H1 (cell line): ENCODE measurements at regions not wholly inside any gene's neighbourhood (a gene's known extent, or its start where the extent isn't known, plus 50 kb on each side); places are given as distances from the start of the nearest gene placed in this dataset.

Experiments
- CTCF ChIA-PET: fragments of 300-600 bp; sonication (Branson Sonifier 250); formaldehyde crosslinking; loops from one replicate; lab custom pipeline; 2021; ENCODE audit not compliant: partially characterized antibody; lab: Charles Lee
- POLR2A ChIA-PET: fragments of 300-600 bp; sonication (Branson Sonifier 250); formaldehyde crosslinking; loops from one replicate; lab custom pipeline; 2021; ENCODE audit warnings: inconsistent platforms; ENCODE audit not compliant: partially characterized antibody; lab: Charles Lee
- DNase-seq, 2 experiments: peaks; one replicate each; pipeline versions ENCODE4 v3.0.0 to v3.0.0-alpha.2; 2010 to 2022; ENCODE audit warnings: low spot score in 2 of 2, low read depth in 1 of 2, mixed read lengths in 1 of 2
- FAIRE-seq: peaks from 2 replicates; lab custom pipeline; 2011; peaks lifted over from hg19 to GRCh38; lab: Jason Lieb, UNC
- H2AFZ ChIP-seq: 2 replicates; pipeline ENCODE4 v1.8.1; 2012; ENCODE audit warnings: low read length, inconsistent platforms
- H2AK5ac ChIP-seq: 2 replicates; pipeline ENCODE4 v1.6.1; 2013; ENCODE audit warnings: low read depth, low read length
- H2BK120ac ChIP-seq: replicated peaks from 2 replicates; pipeline ENCODE3; 2013; ENCODE audit warnings: low read depth, low read length, inconsistent platforms
- H2BK12ac ChIP-seq: 2 replicates; pipeline ENCODE4 v1.6.1; 2013; ENCODE audit warnings: low read depth, low read length
- H2BK15ac ChIP-seq: 2 replicates; pipeline ENCODE4 v1.6.1; 2013; ENCODE audit warnings: low read length
- H2BK20ac ChIP-seq: 2 replicates; pipeline ENCODE4 v1.6.1; 2013; ENCODE audit warnings: low read length
- H2BK5ac ChIP-seq: 2 replicates; pipeline ENCODE4 v1.6.1; 2013; ENCODE audit warnings: low read depth, low read length
- H3K14ac ChIP-seq: 2 replicates; pipeline ENCODE4 v1.6.1; 2013; ENCODE audit warnings: inconsistent platforms; ENCODE audit not compliant: insufficient read length
- H3K18ac ChIP-seq: 2 replicates; pipeline ENCODE4 v1.6.1; 2013; ENCODE audit warnings: low read length; ENCODE audit errors: extremely low read depth
- H3K23ac ChIP-seq: 2 replicates; pipeline ENCODE4 v1.6.1; 2013; ENCODE audit warnings: inconsistent platforms; ENCODE audit not compliant: insufficient read length
- H3K23me2 ChIP-seq: 2 replicates; pipeline ENCODE4 v1.6.1; 2013; ENCODE audit warnings: low read depth, low read length
- H3K27ac ChIP-seq: 2 replicates; pipeline ENCODE4 v1.6.1; 2011; ENCODE audit warnings: low read depth, low read length, inconsistent platforms
- H3K27me3 ChIP-seq, 4 experiments: replicated peaks in 1 of 4; 1 replicate in 1 of 4; 2 replicates in 3 of 4; pipeline versions ENCODE4 v1.6.1 to v1.8.1; 2011 to 2013; ENCODE audit warnings: low read length in 3 of 4, mild to moderate bottlenecking in 3 of 4, inconsistent platforms in 2 of 4, mixed read lengths in 2 of 4, moderate library complexity in 1 of 4; ENCODE audit not compliant: control insufficient read depth in 3 of 4, insufficient read depth in 3 of 4; ENCODE audit errors: extremely low read depth in 1 of 4
- H3K36me3 ChIP-seq, 4 experiments: 2 replicates each; pipeline versions ENCODE4 v1.6.1 to v1.8.1; 2011 to 2013; ENCODE audit warnings: mild to moderate bottlenecking in 4 of 4, low read length in 3 of 4, moderate library complexity in 2 of 4, control low read depth in 1 of 4, inconsistent platforms in 1 of 4; ENCODE audit not compliant: insufficient read depth in 4 of 4, control insufficient read depth in 2 of 4
- H3K4ac ChIP-seq: replicated peaks from 2 replicates; pipeline ENCODE3; 2013; ENCODE audit warnings: low read length, low read depth, mixed read lengths, inconsistent platforms; ENCODE audit not compliant: insufficient read length
- H3K4me1 ChIP-seq, 4 experiments: replicated peaks in 1 of 4; 1 replicate in 1 of 4; 2 replicates in 3 of 4; pipeline versions ENCODE4 v1.6.1 to v1.8.1; 2011 to 2013; ENCODE audit warnings: low read length in 3 of 4, inconsistent platforms in 2 of 4, mixed read lengths in 1 of 4; ENCODE audit not compliant: insufficient read depth in 4 of 4, control insufficient read depth in 3 of 4
- H3K4me2 ChIP-seq, 2 experiments: 2 replicates each; pipeline versions ENCODE4 v1.6.1 to v1.8.1; 2011 to 2013; ENCODE audit warnings: low read depth in 2 of 2, low read length in 2 of 2, control low read depth in 1 of 2, inconsistent platforms in 1 of 2, mild to moderate bottlenecking in 1 of 2; ENCODE audit not compliant: insufficient read depth in 1 of 2
- H3K4me3 ChIP-seq, 4 experiments: fragments of 200-600, 300-600 bp in 1 of 4; sonication (generic), shearing (Covaris generic), sonication (Bioruptor Twin) in 1 of 4; 2 replicates each; pipeline versions ENCODE4 v1.5.1 to v1.8.1; 2011 to 2016; ENCODE audit warnings: low read length in 4 of 4, low read depth in 3 of 4, control low read depth in 2 of 4, inconsistent platforms in 2 of 4, mild to moderate bottlenecking in 2 of 4, mixed read lengths in 1 of 4, moderate library complexity in 1 of 4; ENCODE audit not compliant: insufficient read depth in 2 of 4; ENCODE audit errors: extremely low read depth in 1 of 4
- H3K56ac ChIP-seq: replicated peaks from 2 replicates; pipeline ENCODE3; 2013; ENCODE audit warnings: low read depth, mild to moderate bottlenecking, mixed read lengths, low read length, inconsistent platforms; ENCODE audit not compliant: insufficient read length
- H3K79me1 ChIP-seq: 2 replicates; pipeline ENCODE4 v1.6.1; 2013; ENCODE audit warnings: low read depth, low read length, control low read depth
- H3K79me2 ChIP-seq, 2 experiments: 2 replicates each; pipeline versions ENCODE4 v1.6.1 to v1.8.1; 2012 to 2013; ENCODE audit warnings: low read length in 2 of 2, mild to moderate bottlenecking in 2 of 2, inconsistent platforms in 1 of 2; ENCODE audit not compliant: insufficient read depth in 2 of 2, control insufficient read depth in 1 of 2
- H3K9ac ChIP-seq, 4 experiments: replicated peaks in 1 of 4; 1 replicate in 1 of 4; 2 replicates in 3 of 4; pipeline versions ENCODE4 v1.6.1 to v1.8.1; 2011 to 2013; ENCODE audit warnings: low read depth in 3 of 4, low read length in 3 of 4, control low read depth in 2 of 4, mild to moderate bottlenecking in 2 of 4, moderate library complexity in 2 of 4, inconsistent platforms in 1 of 4; ENCODE audit errors: extremely low read depth in 1 of 4
- H3K9me3 ChIP-seq, 2 experiments: 2 replicates each; pipeline versions ENCODE4 v1.6.1 to v1.8.1; 2012 to 2013; ENCODE audit warnings: mild to moderate bottlenecking in 2 of 2, moderate library complexity in 2 of 2, control low read depth in 1 of 2, inconsistent platforms in 1 of 2, low read depth in 1 of 2, low read length in 1 of 2, mixed read lengths in 1 of 2; ENCODE audit not compliant: insufficient read depth in 2 of 2
- H4K20me1 ChIP-seq, 2 experiments: replicated peaks in 1 of 2; 2 replicates each; pipeline versions ENCODE3 to v1.8.1; 2011 to 2013; ENCODE audit warnings: inconsistent platforms in 2 of 2, low read length in 2 of 2, mild to moderate bottlenecking in 1 of 2; ENCODE audit not compliant: insufficient read depth in 2 of 2, control insufficient read depth in 1 of 2
- H4K5ac ChIP-seq: 2 replicates; pipeline ENCODE4 v1.6.1; 2013; ENCODE audit warnings: low read length, low read depth, mixed read lengths, inconsistent platforms; ENCODE audit not compliant: insufficient read length
- H4K8ac ChIP-seq: 2 replicates; pipeline ENCODE4 v1.8.0; 2013; ENCODE audit warnings: mild to moderate bottlenecking, moderate library complexity, low read length, inconsistent platforms; ENCODE audit not compliant: insufficient read depth; ENCODE audit errors: extremely low read depth
- H4K91ac ChIP-seq: replicated peaks from 2 replicates; pipeline ENCODE3; 2013; ENCODE audit warnings: low read length, mixed read lengths, inconsistent platforms; ENCODE audit not compliant: insufficient read length
- ATF2 ChIP-seq: IDR thresholded peaks from 2 replicates; pipeline ENCODE4 v1.6.1; 2012; ENCODE audit warnings: low read length, inconsistent platforms
- BACH1 ChIP-seq: IDR thresholded peaks from 2 replicates; pipeline ENCODE4 v1.6.1; 2012; ENCODE audit warnings: low read length, improper control_type of control experiment
- BRCA1 ChIP-seq: IDR thresholded peaks from 2 replicates; pipeline ENCODE4 v1.6.1; 2012; ENCODE audit warnings: low read depth, low read length, improper control_type of control experiment
- E2F6 ChIP-seq: IDR thresholded peaks from 2 replicates; pipeline ENCODE4 v1.6.1; 2012; ENCODE audit warnings: inconsistent platforms
- FOSL1 ChIP-seq: IDR thresholded peaks from 2 replicates; pipeline ENCODE4 v1.6.1; 2011; ENCODE audit warnings: mild to moderate bottlenecking, low read depth, low read length, moderate library complexity; ENCODE audit not compliant: insufficient read depth
- HDAC6 ChIP-seq: IDR thresholded peaks from one replicate; pipeline ENCODE4 v1.7.1; 2012; ENCODE audit warnings: low read depth, mild to moderate bottlenecking, inconsistent platforms, low read length, moderate library complexity
- KDM1A ChIP-seq: fragments of 200-600, 300-600 bp; sonication (generic); IDR thresholded peaks from 2 replicates; pipeline ENCODE4 v1.7.1; 2016; ENCODE audit warnings: mild to moderate bottlenecking, low read length, borderline replicate concordance
- RAD21 ChIP-seq, 2 experiments: IDR thresholded peaks in 1 of 2; conservative IDR thresholded peaks in 1 of 2; 2 replicates each; pipeline ENCODE4 v1.6.1; 2011; ENCODE audit warnings: low read depth in 2 of 2, low read length in 2 of 2, improper control_type of control experiment in 1 of 2, inconsistent platforms in 1 of 2, mild to moderate bottlenecking in 1 of 2, moderate library complexity in 1 of 2
- RBBP5 ChIP-seq: IDR thresholded peaks from 2 replicates; pipeline ENCODE4 v1.7.1; 2012; ENCODE audit warnings: low read depth, mild to moderate bottlenecking, inconsistent platforms, low read length, moderate library complexity, borderline replicate concordance
- TAF7 ChIP-seq: optimal IDR thresholded peaks from 2 replicates; pipeline ENCODE3; 2011; ENCODE audit warnings: low read depth, mild to moderate bottlenecking, inconsistent platforms, low read length, moderate library complexity, borderline replicate concordance
- WGBS, 2 experiments: shearing (Covaris generic) in 1 of 2; methylation state at CpG; one replicate each; pipeline versions ENCODE4 v1.1.6 to v1.1.7; 2013 to 2015; ENCODE audit warnings: low lambda C conversion rate in 2 of 2, mixed read lengths in 2 of 2, inconsistent platforms in 1 of 2, low coverage in 1 of 2, missing lambda C conversion rate in 1 of 2; ENCODE audit not compliant: insufficient replicate concordance in 2 of 2, insufficient coverage in 1 of 2, insufficient read length in 1 of 2; ENCODE audit errors: extremely low coverage in 1 of 2, missing lambda C conversion rate in 1 of 2; 5-methylcytosine and 5-hydroxymethylcytosine counted together

GRCh38 chr1:34346128-34346527, 169.4 kb downstream of the C1orf94 start:
- Histone ChIP-seq H3K79me2 (no peaks in the 10 kb centered on the region), H3K4me3 (no peak overlapping the region), H3K23ac (no peak overlapping the region), H3K9me3 (no peaks in the 10 kb centered on the region), H3K27ac (no peak overlapping the region), H3K4me2 (no peak overlapping the region), H4K8ac (no peak overlapping the region), H2BK12ac (no peak overlapping the region), H3K56ac (no peak overlapping the region), H3K23me2 (no peaks in the 10 kb centered on the region), H2AFZ (no peak overlapping the region), H3K4me1 (no peaks in the 10 kb centered on the region), H3K14ac (no peak overlapping the region), H2AK5ac (no peak overlapping the region), H2BK15ac (no peak overlapping the region), H4K5ac (no peak overlapping the region), H3K9ac (no peak overlapping the region), H3K36me3 (no peaks in the 10 kb centered on the region), H4K20me1 (no peaks in the 10 kb centered on the region), H2BK20ac (no peak overlapping the region), H4K91ac (no peak overlapping the region), H2BK120ac (no peak overlapping the region), H3K79me1 (no peaks in the 10 kb centered on the region), H3K18ac (no peak overlapping the region), H3K4ac (no peak overlapping the region), H2BK5ac (no peak overlapping the region), H3K27me3 (peaks cover 0 to 4% (median 0%) of the 10 kb centered on the region in 4 experiments; a peak in 2 of 7 replicates)
- CTCF ChIA-PET: interaction anchor here (0.7 to 1.7 kb wide), 6 partner anchors 10 to 225 kb away, joined by 3 to 5 read pairs (median 3); no protein-coding TSS in a partner anchor
- DNase-seq (no peak), FAIRE-seq (no peak)
- TF ChIP-seq BACH1 (no peak), HDAC6 (no peak), FOSL1 (no peak), ATF2 (no peak), RAD21 (IDR thresholded peaks at IDR 0.05 in 1 of 2, conservative IDR thresholded peaks at IDR 0.05 in 1 of 2; ENCODE audit: low read depth in 2 of 2, low read length in 2 of 2) (no peak), KDM1A (no peak), BRCA1 (no peak), E2F6 (no peak), TAF7 (no peak), RBBP5 (no peak)
- WGBS, 2 experiments: 84% methylated on average over 3 of the region's 3 CpGs; no CpG with 5 or more reads in 1 of the 2 experiments
- POLR2A ChIA-PET: no interaction called here
